ENCODE measurements at regions not wholly inside any gene's neighbourhood (a gene's known extent, or its start where the extent isn't known, plus 50 kb on each side); places are given as distances from the start of the nearest gene placed in this dataset.

DNA sequence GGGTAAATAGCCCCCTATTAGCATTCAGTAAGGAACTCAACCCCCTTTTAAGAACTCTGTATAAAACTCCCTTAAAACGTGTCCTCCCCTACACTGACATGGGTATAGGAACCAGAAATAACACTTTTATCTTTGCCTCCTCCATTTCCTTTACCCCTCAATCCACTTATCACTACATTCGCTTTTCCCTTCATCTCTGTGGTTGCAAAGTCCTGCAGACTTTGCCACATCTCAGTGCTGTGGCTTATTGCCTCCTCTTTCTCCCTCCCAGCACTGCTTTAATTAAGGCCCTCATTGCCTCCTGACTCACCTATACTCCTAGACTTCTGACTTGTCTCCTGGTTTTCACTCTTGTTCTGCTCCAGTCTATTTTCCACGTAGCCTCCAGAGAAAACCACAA lies 94.3 kb upstream of the GADL1 start:
- H3K27ac Mint-ChIP-seq (ENCODE audit: unreplicated experiment), result no peak overlapping the region
- Histone ChIP-seq H3K36me3 (ENCODE audit: control insufficient read depth, insufficient read depth, low read length) (no peaks in the 10 kb centered on the region), H3K9me3 (no peaks in the 10 kb centered on the region), H3K27me3 (replicated peaks; ENCODE audit: control insufficient read depth, insufficient read depth, low read length) (no peaks in the 10 kb centered on the region), H3K4me1 (peaks cover 12% of the 10 kb centered on the region), H3K4me3 (ENCODE audit: low read depth, low read length) (no peak overlapping the region)
- intact Hi-C loops (cut with micrococcal nuclease; ENCODE audit: unreplicated experiment), result no loop called here
- peaks cover 4% of the 10 kb centered on the region for H3K36me3 Mint-ChIP-seq (ENCODE audit: insufficient read depth, unreplicated experiment)
- ChIA-PET POLR2A (no interaction called here), CTCF (no interaction called here)
- H3K27me3 Mint-ChIP-seq (ENCODE audit: insufficient read depth, unreplicated experiment), result no peaks in the 10 kb centered on the region
- H3K4me1 Mint-ChIP-seq (ENCODE audit: low read depth, unreplicated experiment), result peaks cover 18% of the 10 kb centered on the region
- no TSS peak for BruUV-seq (replicated peaks)
- DNase-seq, result no peak
- TF ChIP-seq, protein P1, sequence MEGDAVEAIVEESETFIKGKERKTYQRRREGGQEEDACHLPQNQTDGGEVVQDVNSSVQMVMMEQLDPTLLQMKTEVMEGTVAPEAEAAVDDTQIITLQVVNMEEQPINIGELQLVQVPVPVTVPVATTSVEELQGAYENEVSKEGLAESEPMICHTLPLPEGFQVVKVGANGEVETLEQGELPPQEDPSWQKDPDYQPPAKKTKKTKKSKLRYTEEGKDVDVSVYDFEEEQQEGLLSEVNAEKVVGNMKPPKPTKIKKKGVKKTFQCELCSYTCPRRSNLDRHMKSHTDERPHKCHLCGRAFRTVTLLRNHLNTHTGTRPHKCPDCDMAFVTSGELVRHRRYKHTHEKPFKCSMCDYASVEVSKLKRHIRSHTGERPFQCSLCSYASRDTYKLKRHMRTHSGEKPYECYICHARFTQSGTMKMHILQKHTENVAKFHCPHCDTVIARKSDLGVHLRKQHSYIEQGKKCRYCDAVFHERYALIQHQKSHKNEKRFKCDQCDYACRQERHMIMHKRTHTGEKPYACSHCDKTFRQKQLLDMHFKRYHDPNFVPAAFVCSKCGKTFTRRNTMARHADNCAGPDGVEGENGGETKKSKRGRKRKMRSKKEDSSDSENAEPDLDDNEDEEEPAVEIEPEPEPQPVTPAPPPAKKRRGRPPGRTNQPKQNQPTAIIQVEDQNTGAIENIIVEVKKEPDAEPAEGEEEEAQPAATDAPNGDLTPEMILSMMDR (IDR thresholded peaks at IDR 0.05; ENCODE audit: insufficient read depth in 1 of 2, low read depth in 1 of 2, low read length in 1 of 2, severe bottlenecking in 1 of 2, unreplicated experiment in 1 of 2), result no peak
- no peaks in the 10 kb centered on the region for H3K9me3 Mint-ChIP-seq (ENCODE audit: unreplicated experiment)
- H3K4me3 Mint-ChIP-seq (ENCODE audit: unreplicated experiment), result no peak overlapping the region

DNA sequence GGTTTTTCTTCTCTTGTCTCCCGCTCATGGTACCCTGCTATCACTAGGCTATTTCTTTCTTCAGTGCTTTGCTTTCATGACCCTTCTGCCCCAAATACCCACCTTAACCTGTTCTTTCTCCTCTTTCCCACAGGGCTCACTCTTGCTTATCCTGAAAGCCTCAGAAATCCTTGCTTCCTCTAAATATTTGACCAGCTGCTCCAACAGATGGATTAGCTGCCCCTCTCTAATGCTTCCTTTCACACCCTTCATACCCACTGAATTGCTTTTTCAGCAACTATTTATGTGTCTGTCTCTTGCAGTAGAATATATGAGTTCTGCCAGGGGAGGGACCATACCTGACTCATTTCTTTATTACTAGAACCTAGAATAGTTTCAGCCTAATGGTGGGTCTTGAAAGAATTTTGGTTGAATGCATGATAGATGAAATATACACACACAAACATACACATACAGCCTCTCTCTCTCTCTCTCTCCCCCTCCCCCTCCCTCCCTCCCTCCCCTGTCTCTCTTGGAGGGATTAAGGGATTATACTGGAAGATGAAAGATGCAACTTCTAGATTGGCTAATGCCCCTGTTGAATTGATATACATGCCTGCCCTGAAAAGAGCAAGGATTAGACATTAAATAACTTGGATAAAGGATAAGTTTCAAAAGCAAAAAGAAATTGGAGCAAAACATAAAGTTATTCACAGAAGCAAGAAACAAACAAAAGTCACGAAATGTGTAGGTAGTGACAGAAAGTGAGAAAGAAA lies 95.0 kb upstream of the GADL1 start:
- H3K4me3 Mint-ChIP-seq (ENCODE audit: unreplicated experiment), result no peak overlapping the region
- H3K27ac Mint-ChIP-seq (ENCODE audit: unreplicated experiment), result no peak overlapping the region
- ChIA-PET POLR2A (no interaction called here), CTCF (no interaction called here)
- no peak overlapping the region for H3K4me3 ChIP-seq (ENCODE audit: low read depth, low read length)
- TF ChIP-seq, protein P1 (IDR thresholded peaks at IDR 0.05; ENCODE audit: insufficient read depth in 1 of 2, low read depth in 1 of 2, low read length in 1 of 2, severe bottlenecking in 1 of 2, unreplicated experiment in 1 of 2), result no peak
- H3K36me3 Mint-ChIP-seq (ENCODE audit: insufficient read depth, unreplicated experiment), result peaks cover 6% of the 10 kb centered on the region
- no peaks in the 10 kb centered on the region for H3K27me3 Mint-ChIP-seq (ENCODE audit: insufficient read depth, unreplicated experiment)
- no peak for DNase-seq
- H3K4me1 Mint-ChIP-seq (ENCODE audit: low read depth, unreplicated experiment), result peaks cover 15% of the 10 kb centered on the region
- peaks cover 6% of the 10 kb centered on the region for H3K4me1 ChIP-seq
- H3K9me3 ChIP-seq, result no peaks in the 10 kb centered on the region
- no peaks in the 10 kb centered on the region for H3K27me3 ChIP-seq (replicated peaks; ENCODE audit: control insufficient read depth, insufficient read depth, low read length)
- BruUV-seq (replicated peaks), result no TSS peak
- H3K36me3 ChIP-seq (ENCODE audit: control insufficient read depth, insufficient read depth, low read length), result no peaks in the 10 kb centered on the region
- no peaks in the 10 kb centered on the region for H3K9me3 Mint-ChIP-seq (ENCODE audit: unreplicated experiment)
- intact Hi-C loops (cut with micrococcal nuclease; ENCODE audit: unreplicated experiment), result no loop called here

GRCh38 chr3:30996467-30996866 lies 102.0 kb upstream of the GADL1 start:
- no TSS peak for BruUV-seq (replicated peaks)
- CTCF ChIA-PET, result no interaction called here
- intact Hi-C loops (cut with micrococcal nuclease; ENCODE audit: unreplicated experiment), result no loop called here

More at GRCh38 chr3:30996467-30996866, 102.0 kb upstream of the GADL1 start:
- Mint-ChIP-seq H3K27ac (ENCODE audit: unreplicated experiment) (no peak overlapping the region), H3K4me3 (ENCODE audit: unreplicated experiment) (no peak overlapping the region), H3K9me3 (ENCODE audit: unreplicated experiment) (no peaks in the 10 kb centered on the region), H3K4me1 (ENCODE audit: low read depth, unreplicated experiment) (no peaks in the 10 kb centered on the region), H3K27me3 (ENCODE audit: insufficient read depth, unreplicated experiment) (no peaks in the 10 kb centered on the region), H3K36me3 (ENCODE audit: insufficient read depth, unreplicated experiment) (peaks cover 6% of the 10 kb centered on the region)
- Histone ChIP-seq H3K4me1 (no peaks in the 10 kb centered on the region), H3K27me3 (replicated peaks; ENCODE audit: control insufficient read depth, insufficient read depth, low read length) (no peaks in the 10 kb centered on the region), H3K36me3 (ENCODE audit: control insufficient read depth, insufficient read depth, low read length) (no peaks in the 10 kb centered on the region), H3K9me3 (no peaks in the 10 kb centered on the region), H3K4me3 (ENCODE audit: low read depth, low read length) (no peak overlapping the region)
- no peak for DNase-seq
- POLR2A ChIA-PET, result no interaction called here
- TF ChIP-seq, protein P1 (IDR thresholded peaks at IDR 0.05; ENCODE audit: insufficient read depth in 1 of 2, low read depth in 1 of 2, low read length in 1 of 2, severe bottlenecking in 1 of 2, unreplicated experiment in 1 of 2), result no peak
